Hindlimb muscle (tissue), 1 donor: ENCODE measurements at regions not wholly inside any gene's neighbourhood (a gene's known extent, or its start where the extent isn't known, plus 50 kb on each side); places are given as distances from the start of the nearest gene placed in this dataset.
A peak's percentile ranks its signal among the peaks of the same experiment; 100 is the strongest.
"Not testable (repeated sequence)": the region's sequence is repeated elsewhere in the genome, so short reads cannot be mapped to it uniquely, and the experiment has no call there.

Experiments
- DNase-seq: peaks from one replicate; pipeline ENCODE4 v3.0.0-alpha.2; 2013

DNA sequence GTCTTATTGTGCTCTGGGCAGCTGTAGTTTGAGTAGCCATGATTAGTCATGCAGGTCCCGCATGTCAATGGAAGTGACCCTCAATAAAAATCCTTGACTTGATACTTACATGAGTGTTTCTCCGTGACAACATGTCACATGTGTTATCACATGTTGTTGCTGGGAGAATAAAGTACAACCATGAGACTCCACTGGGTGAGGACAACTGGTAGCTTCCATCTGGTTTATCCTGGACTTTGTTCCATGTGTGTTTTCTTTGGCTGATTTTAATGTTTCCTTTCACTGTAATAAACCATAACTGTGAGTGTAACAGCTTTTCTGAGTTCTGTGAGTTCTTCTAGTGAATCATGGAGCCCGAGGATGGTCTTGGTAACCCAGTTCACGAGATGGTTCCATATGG lies 63.1 kb upstream of the NDN start:
- DNase-seq: no peak

GRCh38 chr15:23750776-23751175 lies 63.7 kb upstream of the NDN start:
- DNase-seq: no peak

DNA sequence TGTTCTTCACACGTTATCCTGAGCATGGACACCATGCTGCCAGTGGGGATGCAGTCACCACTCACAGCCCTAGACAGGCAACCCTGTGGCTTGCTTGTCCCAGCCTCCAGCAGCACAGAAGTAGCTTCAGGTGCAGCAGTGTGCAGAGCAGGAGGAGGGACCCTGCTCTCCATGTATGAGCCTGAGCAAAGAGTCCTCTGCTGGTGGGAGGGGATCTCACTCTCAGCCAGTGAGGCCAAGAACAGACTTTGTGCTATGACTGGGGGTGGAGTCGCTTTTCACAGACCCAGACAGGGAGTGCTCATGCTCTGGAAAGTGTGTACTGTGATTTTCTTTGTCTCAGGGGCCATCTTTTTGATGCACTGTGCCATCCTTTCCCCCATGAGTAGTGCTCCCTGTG lies 66.1 kb upstream of the NDN start:
- no peak for DNase-seq

DNA sequence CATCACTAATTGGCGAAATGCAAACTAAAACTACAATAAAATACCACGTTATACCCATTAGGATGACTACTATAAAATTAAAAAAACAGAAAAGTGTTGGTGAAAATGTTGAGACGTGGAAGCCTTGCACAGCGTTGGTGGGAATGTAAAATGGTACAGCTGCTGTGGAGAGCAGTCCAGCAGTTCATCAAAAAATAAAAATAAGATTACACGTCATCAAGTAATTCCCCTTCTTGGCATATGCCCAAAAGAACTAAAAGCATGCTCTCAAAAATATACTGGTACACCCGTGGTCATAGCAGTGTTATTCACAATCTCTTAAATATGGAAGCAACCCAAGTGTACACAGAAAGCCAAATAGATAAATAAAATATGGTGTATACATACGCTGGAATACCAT lies 71.8 kb upstream of the NDN start:
- DNase-seq: no peak

DNA sequence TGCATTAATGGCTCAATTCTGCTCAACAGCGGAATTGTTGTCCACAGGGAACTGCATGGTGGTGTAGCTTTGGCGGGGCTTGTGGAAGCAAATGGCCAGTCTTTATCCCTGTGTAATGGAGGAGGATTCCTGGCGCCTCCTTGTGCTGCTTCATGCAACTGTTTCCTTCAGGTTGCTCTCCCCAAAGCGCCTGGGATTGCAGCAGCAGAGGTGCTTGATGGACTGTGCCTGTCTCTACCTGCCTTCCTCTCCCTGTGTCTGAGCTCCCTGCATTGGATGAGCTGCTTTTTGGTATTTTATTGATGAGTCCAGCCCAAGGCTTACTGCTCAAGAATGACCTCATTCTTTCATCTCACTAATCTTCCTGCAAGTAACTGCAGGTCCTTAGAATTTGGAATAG lies 72.9 kb upstream of the NDN start:
- DNase-seq: no peak

- DNase-seq: no peak
These were observed 74.3 kb upstream of the NDN start for GRCh38 chr15:23761386-23761785.

DNA sequence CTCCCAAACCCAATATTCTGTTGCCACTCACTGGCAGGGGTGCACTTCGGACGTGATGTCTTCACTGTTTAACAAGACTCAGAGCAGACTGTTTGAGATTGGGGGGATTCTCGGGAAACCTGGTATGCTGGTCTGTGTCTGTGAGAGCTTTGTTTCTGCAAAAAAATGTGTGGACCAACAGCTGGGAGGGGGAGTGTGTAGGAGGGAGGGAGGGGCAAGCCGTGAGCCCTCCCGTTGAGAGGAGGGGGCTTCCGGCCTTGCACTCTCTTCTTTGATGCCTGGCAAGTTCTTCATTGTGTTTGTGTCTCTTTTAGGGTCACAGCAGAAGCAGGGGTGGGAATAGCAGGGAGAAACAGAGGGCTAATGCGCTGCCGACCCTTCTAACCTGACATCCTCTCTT lies 74.9 kb upstream of the NDN start:
- DNase-seq: no peak

GRCh38 chr15:23763021-23763420 lies 75.9 kb upstream of the NDN start:
- no peak for DNase-seq

GRCh38 chr15:23764306-23764705 lies 77.2 kb upstream of the NDN start:
- DNase-seq: no peak

GRCh38 chr15:23764716-23765115 lies 77.6 kb upstream of the NDN start:
- DNase-seq: no peak

- DNase-seq: not testable (repeated sequence)
These were observed 79.7 kb upstream of the NDN start for GRCh38 chr15:23766779-23767178.

DNA sequence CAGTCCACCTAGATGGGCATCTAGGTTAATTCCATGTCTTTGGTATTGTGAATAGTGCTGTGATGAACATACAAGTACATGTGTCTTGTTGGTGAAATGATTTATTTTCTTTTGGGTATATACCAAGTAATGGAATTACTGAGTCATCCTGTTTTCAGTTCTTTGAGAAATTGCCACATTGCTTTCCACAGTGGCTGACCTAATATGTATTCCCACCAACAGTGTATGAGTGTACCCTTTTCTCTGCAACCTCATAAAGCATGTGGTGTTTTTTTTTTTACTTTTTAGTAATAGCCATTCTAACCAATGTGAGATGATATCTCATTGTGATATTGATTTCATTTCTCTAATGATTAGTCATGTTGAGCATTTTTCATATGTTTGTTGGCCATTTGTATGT lies 86.0 kb upstream of the NDN start:
- DNase-seq: no peak

GRCh38 chr15:23787346-23788105 lies 100.4 kb upstream of the NDN start:
- DNase-seq: peak; percentile 62

GRCh38 chr15:23793191-23793680 lies 106.1 kb upstream of the NDN start:
- no peak for DNase-seq

DNA sequence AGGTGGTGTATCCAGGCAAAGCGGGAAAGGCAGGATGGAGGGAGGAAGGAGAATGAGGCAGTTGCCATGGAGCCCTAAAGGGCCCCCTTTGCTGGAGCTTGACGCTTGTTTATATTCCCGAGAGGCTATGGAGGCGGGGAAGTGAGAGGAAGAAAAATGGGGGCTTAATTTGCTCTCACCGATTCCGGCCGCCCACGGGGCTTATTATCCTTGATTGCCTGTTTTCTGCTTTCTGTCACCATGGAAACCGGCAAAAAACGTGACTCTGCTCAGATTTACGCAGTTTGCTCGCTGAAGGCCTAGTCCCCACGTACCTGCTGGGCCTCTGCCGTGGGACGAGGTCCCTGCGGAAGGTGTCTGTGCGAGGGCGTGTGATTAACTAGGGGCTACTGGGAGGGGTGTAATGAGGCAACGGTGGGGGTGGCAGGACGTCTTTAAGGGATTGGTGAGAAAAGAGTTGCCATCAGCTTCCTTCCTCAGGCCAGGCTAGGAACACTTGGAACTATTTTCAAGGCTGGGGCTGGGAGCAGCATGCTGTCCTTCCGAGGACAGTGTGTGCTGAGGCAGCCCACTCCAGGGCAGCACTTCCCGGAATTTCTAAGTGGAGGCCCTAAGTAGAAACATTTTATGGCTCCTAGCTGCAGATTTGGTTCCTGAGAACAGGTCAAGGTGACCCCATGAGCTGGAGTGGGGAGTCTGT lies 110.8 kb upstream of the NDN start:
- peak; percentile 36 for DNase-seq

DNA sequence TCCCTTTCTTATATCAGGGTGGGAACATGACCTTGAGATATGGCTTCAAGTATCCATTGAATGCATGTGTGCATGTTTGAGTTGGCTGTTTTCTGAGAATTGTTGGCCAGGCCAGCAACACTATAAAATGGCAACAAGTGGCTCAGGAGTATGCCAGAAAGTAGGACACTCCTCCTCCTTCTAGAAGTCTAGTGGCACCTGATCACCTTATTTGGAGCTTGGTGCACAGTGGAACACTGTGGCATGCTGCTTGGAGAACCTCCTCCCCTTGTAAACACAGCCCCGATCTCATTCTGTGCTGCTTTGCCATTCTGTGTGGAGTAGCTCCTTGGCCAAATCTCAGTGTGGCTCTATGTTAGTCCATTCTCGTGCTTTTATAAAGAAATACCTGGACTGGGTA lies 114.8 kb upstream of the NDN start:
- DNase-seq: no peak

GRCh38 chr15:23802896-23803435 lies 115.9 kb upstream of the NDN start:
- DNase-seq: not testable (repeated sequence)

GRCh38 chr15:23806980-23807379 lies 119.9 kb upstream of the NDN start:
- DNase-seq: no peak

GRCh38 chr15:23823508-23823907 lies 136.4 kb upstream of the NDN start:
- no peak for DNase-seq

- DNase-seq: peak; percentile 35
These were observed 141.7 kb upstream of the NDN start for GRCh38 chr15:23828786-23829185.

- DNase-seq: no peak
These were observed 148.8 kb upstream of the NDN start for GRCh38 chr15:23835953-23836352.

DNA sequence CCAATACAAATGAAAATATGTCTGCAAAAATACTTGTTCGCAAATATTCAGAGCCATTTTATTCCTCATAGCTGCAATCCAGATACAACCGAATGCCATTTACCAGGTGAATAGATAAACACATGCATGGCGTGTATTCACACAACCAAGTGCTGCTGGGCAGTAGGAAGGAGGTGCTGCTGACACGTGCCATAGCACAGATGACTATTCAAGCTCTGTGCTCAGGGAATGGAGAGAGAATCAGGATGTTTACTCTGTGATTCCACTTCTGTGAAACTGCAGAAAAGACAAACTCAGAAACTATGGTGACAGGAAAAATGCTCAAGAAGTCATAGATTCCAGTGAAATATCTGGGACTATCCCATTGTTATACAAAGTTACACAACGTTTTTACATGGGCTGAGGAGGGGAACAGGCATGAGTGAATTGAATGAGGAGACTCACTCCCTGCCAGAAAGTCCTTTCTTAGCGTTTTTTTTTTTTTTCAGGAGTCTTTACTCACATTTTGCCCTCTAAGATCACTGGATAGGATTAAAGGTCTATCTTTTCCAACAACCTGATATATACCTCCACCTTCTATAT lies 152.9 kb upstream of the NDN start:
- DNase-seq: no peak

- DNase-seq: no peak
These were observed 159.1 kb upstream of the NDN start for GRCh38 chr15:23846218-23846617.

GRCh38 chr15:23850666-23851065 lies 163.6 kb upstream of the NDN start:
- peak; percentile 46 for DNase-seq
